ENCODE measurements at regions not wholly inside any gene's neighbourhood (a gene's known extent, or its start where the extent isn't known, plus 50 kb on each side); places are given as distances from the start of the nearest gene placed in this dataset.

DNA sequence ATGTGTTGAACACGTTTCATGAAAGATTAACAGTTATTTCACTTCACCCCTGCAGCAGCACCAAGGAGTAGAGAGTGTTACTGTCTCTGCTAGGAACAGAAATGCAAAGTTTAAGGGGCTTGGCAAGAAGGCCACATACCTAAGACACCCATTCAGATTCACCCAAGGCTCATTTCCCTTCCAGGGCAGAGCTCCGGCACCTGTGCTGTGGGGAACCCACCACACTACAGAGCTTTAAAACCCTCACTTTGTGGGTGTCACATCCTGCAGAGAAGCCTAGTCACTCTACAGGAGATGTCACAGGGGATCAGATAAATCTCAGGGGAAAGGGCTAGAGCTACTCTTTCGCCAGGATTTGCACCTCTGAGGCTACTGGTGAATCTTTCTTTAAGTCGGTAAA lies 176.1 kb upstream of the KLF6 start:
- DNase-seq (ENCODE audit: low spot score), result no peak
- Histone ChIP-seq H3K27ac (ENCODE audit: low read depth in 1 of 2, low read length in 2 of 2) (no peak overlapping the region), H3K9ac (ENCODE audit: low read depth in 1 of 2, low read length in 2 of 2) (no peak overlapping the region), H3K4me1 (ENCODE audit: control insufficient read depth in 4 of 4, insufficient read depth in 4 of 4, low read length in 3 of 4) (peaks cover 0 to under 1% (median 0%) of the 10 kb centered on the region in 4 donors), H3K27me3 (ENCODE audit: control insufficient read depth in 4 of 4, insufficient read depth in 4 of 4, low read length in 3 of 4) (no peaks in the 10 kb centered on the region), H3K36me3 (ENCODE audit: control insufficient read depth in 4 of 4, insufficient read depth in 3 of 4, low read depth in 1 of 4, low read length in 3 of 4) (no peaks in the 10 kb centered on the region), H3K9me3 (ENCODE audit: control insufficient read depth in 4 of 4, low read length in 3 of 4) (no peaks in the 10 kb centered on the region), H3K4me3 (ENCODE audit: low read depth in 1 of 3, low read length in 3 of 3) (no peak overlapping the region)
- 74% methylated on average over 4 of the region's 4 CpGs for WGBS
- no peak for TF ChIP-seq ATF3 (IDR thresholded peaks at IDR 0.05)
- TF ChIP-seq RAD21 (IDR thresholded peaks at IDR 0.05), result no peak
- TF ChIP-seq EGR1 (IDR thresholded peaks at IDR 0.05; ENCODE audit: low read depth in 2 of 2), result no peak
- no peak for TF ChIP-seq TAF1 (conservative IDR thresholded peaks at IDR 0.05)
- TF ChIP-seq FOXA1 (IDR thresholded peaks at IDR 0.05), result no peak
- TF ChIP-seq SP1 (IDR thresholded peaks at IDR 0.05), result no peak
- TF ChIP-seq CTCF (IDR thresholded peaks at IDR 0.05; ENCODE audit: low read depth, low read length, missing input control), result no peak
- TF ChIP-seq YY1 (IDR thresholded peaks at IDR 0.05), result no peak
- TF ChIP-seq GABPA (IDR thresholded peaks at IDR 0.05 in 1 of 2, conservative IDR thresholded peaks at IDR 0.05 in 1 of 2), result no peak
- TF ChIP-seq REST (IDR thresholded peaks at IDR 0.05), result no peak
- TF ChIP-seq JUND (IDR thresholded peaks at IDR 0.05), result no peak
- TF ChIP-seq, protein P1, sequence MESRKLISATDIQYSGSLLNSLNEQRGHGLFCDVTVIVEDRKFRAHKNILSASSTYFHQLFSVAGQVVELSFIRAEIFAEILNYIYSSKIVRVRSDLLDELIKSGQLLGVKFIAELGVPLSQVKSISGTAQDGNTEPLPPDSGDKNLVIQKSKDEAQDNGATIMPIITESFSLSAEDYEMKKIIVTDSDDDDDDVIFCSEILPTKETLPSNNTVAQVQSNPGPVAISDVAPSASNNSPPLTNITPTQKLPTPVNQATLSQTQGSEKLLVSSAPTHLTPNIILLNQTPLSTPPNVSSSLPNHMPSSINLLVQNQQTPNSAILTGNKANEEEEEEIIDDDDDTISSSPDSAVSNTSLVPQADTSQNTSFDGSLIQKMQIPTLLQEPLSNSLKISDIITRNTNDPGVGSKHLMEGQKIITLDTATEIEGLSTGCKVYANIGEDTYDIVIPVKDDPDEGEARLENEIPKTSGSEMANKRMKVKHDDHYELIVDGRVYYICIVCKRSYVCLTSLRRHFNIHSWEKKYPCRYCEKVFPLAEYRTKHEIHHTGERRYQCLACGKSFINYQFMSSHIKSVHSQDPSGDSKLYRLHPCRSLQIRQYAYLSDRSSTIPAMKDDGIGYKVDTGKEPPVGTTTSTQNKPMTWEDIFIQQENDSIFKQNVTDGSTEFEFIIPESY (IDR thresholded peaks at IDR 0.05), result no peak

GRCh38 chr10:3960496-3960895 lies 175.5 kb upstream of the KLF6 start:
- 90% methylated on average over 5 of the region's 5 CpGs for WGBS
- H3K36me3 ChIP-seq (ENCODE audit: control insufficient read depth in 4 of 4, insufficient read depth in 3 of 4, low read depth in 1 of 4, low read length in 3 of 4), result no peaks in the 10 kb centered on the region
- TF ChIP-seq HNF4G (IDR thresholded peaks at IDR 0.05), result no peak
- TF ChIP-seq RAD21 (IDR thresholded peaks at IDR 0.05), result no peak
- TF ChIP-seq RXRA (IDR thresholded peaks at IDR 0.05), result no peak
- TF ChIP-seq FOXA2 (IDR thresholded peaks at IDR 0.05), result no peak
- TF ChIP-seq ATF3 (IDR thresholded peaks at IDR 0.05), result no peak
- TF ChIP-seq FOXA1 (IDR thresholded peaks at IDR 0.05), result no peak
- TF ChIP-seq REST (IDR thresholded peaks at IDR 0.05), result no peak
- no peak for TF ChIP-seq GABPA (IDR thresholded peaks at IDR 0.05 in 1 of 2, conservative IDR thresholded peaks at IDR 0.05 in 1 of 2)
- TF ChIP-seq YY1 (IDR thresholded peaks at IDR 0.05), result no peak
- TF ChIP-seq EGR1 (IDR thresholded peaks at IDR 0.05; ENCODE audit: low read depth in 2 of 2), result no peak
- TF ChIP-seq, protein P1 (IDR thresholded peaks at IDR 0.05), result no peak
- TF ChIP-seq SP1 (IDR thresholded peaks at IDR 0.05), result no peak
- TF ChIP-seq HNF4A (conservative IDR thresholded peaks at IDR 0.05), result no peak
- TF ChIP-seq MAX (IDR thresholded peaks at IDR 0.05), result no peak
- no peaks in the 10 kb centered on the region for H3K27me3 ChIP-seq (ENCODE audit: control insufficient read depth in 4 of 4, insufficient read depth in 4 of 4, low read length in 3 of 4)
- H3K4me3 ChIP-seq (ENCODE audit: low read depth in 1 of 3, low read length in 3 of 3), result no peak overlapping the region
- H3K4me1 ChIP-seq (ENCODE audit: control insufficient read depth in 4 of 4, insufficient read depth in 4 of 4, low read length in 3 of 4), result no peaks in the 10 kb centered on the region
- DNase-seq (ENCODE audit: low spot score), result no peak
- no peaks in the 10 kb centered on the region for H3K9me3 ChIP-seq (ENCODE audit: control insufficient read depth in 4 of 4, low read length in 3 of 4)
- no peak overlapping the region for H3K9ac ChIP-seq (ENCODE audit: low read depth in 1 of 2, low read length in 2 of 2)
- H3K27ac ChIP-seq (ENCODE audit: low read depth in 1 of 2, low read length in 2 of 2), result no peak overlapping the region

Data from liver (tissue), 8 donors.